ENCODE measurements at regions not wholly inside any gene's neighbourhood (a gene's known extent, or its start where the extent isn't known, plus 50 kb on each side); places are given as distances from the start of the nearest gene placed in this dataset.
A peak's percentile ranks its signal among the peaks of the same experiment; 100 is the strongest.

- DNase-seq (ENCODE audit: low spot score): no peak
These were observed 156.6 kb downstream of the TLR4 start for GRCh38 chr9:117860849-117861248.

- no peak for DNase-seq (ENCODE audit: low spot score)
These were observed 160.3 kb downstream of the TLR4 start for GRCh38 chr9:117864385-117865057.

GRCh38 chr9:117868594-117868993, 164.4 kb downstream of the TLR4 start:
- DNase-seq (ENCODE audit: low spot score): peak; percentile 12

DNA sequence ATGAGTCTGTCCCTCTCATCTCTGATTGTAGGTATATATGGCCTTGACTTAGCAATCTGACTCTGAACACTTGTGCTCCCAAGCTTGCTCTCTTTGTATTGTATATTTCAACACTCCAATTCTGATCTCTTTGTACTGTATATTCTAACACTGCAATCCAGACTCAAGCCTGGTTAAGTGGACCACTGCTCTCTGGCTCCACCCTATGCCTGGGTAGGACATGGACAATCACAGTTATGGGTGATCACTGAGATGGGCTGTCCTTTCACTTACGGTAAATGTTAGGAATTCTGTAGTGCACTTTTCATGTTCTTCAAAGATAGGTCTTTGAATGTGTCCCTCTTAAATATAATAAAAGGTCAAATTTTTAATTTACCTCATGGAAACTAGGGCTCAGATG, 165.1 kb downstream of the TLR4 start:
- no peak for DNase-seq (ENCODE audit: low spot score)

GRCh38 chr9:117869712-117870111, 165.5 kb downstream of the TLR4 start:
- DNase-seq (ENCODE audit: low spot score): no peak

DNA sequence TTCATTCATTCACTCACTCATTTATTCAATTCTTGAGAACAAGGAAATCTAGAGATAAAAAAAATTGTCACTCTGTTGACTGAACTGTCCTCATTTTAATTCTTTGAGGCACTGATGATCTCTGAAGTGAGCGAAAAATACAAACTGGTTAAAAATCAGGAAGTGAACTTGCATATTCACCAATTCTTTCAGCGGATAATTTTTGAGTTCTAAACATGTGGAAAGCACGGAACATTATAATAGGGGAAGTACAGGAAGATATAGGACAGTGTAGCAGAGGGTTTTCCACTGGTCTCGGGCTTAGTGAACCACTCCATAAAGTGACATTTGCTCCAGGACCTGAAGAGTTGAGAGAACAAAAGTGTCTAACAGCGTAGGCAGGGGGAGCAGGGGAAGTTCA, 169.5 kb downstream of the TLR4 start:
- DNase-seq (ENCODE audit: low spot score): no peak

DNA sequence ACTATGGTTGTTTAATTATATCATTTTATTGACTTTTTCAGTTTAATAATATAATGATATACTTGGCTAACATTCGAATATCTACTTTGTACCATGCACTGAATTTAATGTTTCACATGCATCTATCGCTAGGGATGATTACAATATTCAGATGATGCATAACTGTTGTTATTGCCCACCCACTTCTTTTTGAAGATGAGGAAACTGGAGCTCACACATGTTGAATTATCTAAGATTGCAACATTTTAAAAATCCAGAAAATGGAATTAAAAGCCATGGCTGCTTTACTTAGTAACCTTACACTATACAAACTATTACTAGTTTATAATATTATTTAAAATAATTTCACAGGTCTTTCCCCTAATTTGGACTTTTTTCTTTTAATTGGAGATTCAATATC, 171.7 kb downstream of the TLR4 start:
- DNase-seq (ENCODE audit: low spot score): no peak

GRCh38 chr9:117882171-117882570, 178.0 kb downstream of the TLR4 start:
- DNase-seq (ENCODE audit: low spot score): no peak

GRCh38 chr9:117886616-117887015, 182.4 kb downstream of the TLR4 start:
- no peak for DNase-seq (ENCODE audit: low spot score)

- no peak for DNase-seq (ENCODE audit: low spot score)
These were observed 183.2 kb downstream of the TLR4 start for GRCh38 chr9:117887383-117887782.

DNA sequence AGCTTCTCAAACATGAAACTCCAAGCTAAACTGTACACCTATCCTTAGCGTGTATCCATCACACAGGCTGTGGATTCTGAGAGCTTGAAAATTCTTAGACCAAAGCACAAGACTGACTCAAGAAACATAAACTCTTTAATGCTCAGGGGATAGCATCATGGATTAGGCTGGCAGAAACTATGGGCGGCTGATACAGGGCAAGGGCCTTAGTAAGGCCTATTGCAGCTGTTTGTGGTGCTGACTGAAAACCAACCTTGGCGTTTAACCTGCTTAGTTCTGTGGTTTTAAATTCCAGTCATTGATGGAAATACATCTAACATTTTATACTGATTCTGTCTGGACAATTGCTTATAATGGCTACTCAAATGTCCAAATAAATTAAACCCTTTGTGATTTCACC, 183.7 kb downstream of the TLR4 start:
- DNase-seq (ENCODE audit: low spot score): no peak

- no peak for DNase-seq (ENCODE audit: low spot score)
These were observed 199.2 kb downstream of the TLR4 start for GRCh38 chr9:117903453-117903852.

GRCh38 chr9:117906763-117907162, 202.6 kb downstream of the TLR4 start:
- DNase-seq (ENCODE audit: low spot score): no peak

DNA sequence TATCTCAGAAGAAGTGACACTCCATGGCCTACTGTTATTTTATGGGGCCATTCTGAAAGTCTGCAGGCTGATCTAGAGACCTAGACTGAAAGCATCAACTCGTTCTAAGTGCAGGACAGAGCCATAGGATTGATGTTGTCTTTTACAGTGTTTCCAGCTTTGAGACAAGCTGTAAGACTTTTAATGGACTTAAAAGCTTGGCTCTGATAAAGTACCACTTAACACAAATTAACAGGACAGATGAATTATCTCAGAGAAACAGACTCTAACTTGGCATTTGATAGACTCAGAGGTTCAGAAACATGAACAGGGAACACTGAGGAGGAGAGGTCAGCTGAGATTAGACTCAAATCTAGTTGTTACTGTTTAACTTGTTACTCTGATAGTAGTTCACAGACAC, 203.2 kb downstream of the TLR4 start:
- no peak for DNase-seq (ENCODE audit: low spot score)

DNA sequence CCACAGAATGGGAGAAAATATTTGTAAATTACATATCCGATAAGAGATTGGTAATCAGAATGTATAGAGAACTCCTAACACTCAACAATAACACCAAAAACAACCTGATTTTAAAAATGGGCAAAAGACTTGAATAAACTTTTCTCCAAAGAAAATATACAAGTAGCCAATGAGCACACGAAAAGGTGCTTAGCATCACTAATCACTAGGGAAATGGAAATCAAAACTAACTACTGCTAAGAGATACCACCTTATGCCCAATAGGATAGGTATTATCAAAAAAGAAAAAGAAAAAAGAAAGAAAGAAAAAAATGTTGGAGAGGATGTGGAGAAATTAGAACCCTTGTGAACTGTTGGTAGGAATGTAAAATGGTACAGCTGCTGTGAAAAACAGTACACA, 212.1 kb downstream of the TLR4 start:
- no peak for DNase-seq (ENCODE audit: low spot score)

DNA sequence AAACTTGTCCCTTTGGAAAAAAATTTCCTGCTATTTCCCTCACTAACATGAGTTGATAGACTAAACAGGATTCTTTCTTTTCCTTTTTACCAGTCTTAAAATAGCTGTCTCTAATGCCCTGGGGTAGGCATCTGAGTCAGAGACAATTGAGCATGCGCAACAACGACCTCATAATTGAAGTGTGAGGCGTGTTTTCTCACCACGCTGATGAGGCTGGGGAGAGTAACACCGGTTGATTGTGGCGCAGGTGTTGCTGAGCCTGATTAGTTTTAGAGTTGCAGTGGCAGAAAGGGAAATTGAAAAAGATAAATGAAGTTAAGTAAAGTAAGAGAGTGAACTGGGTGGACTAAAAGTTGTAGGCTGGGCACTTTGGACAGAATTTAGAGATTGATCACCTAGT, 213.7 kb downstream of the TLR4 start:
- no peak for DNase-seq (ENCODE audit: low spot score)

DNA sequence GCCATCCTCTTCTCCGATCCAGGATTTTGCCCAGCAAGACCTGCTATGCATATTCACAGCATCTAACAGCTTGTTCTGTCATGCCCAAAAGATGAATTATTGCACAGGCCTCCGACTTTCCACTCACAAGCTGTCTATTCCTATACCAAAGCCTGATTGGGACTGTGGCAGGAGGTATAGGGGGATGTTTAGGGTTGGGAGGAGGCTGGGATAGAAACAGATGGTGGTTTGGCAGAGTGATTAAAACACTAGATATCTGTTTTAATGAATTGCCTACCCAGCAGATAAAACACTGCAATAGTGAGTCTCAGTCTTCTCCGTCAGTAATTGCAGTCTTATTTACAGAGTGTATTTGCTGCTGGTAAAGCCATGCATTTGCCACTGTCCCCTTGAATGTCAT, 215.3 kb downstream of the TLR4 start:
- DNase-seq (ENCODE audit: low spot score): no peak

- no peak for DNase-seq (ENCODE audit: low spot score)
These were observed 221.9 kb downstream of the TLR4 start for GRCh38 chr9:117926031-117926658.

GRCh38 chr9:117927354-117927753, 223.2 kb downstream of the TLR4 start:
- no peak for DNase-seq (ENCODE audit: low spot score)

GRCh38 chr9:117929868-117930267, 225.7 kb downstream of the TLR4 start:
- no peak for DNase-seq (ENCODE audit: low spot score)

- no peak for DNase-seq (ENCODE audit: low spot score)
These were observed 228.4 kb downstream of the TLR4 start for GRCh38 chr9:117932585-117932984.

DNA sequence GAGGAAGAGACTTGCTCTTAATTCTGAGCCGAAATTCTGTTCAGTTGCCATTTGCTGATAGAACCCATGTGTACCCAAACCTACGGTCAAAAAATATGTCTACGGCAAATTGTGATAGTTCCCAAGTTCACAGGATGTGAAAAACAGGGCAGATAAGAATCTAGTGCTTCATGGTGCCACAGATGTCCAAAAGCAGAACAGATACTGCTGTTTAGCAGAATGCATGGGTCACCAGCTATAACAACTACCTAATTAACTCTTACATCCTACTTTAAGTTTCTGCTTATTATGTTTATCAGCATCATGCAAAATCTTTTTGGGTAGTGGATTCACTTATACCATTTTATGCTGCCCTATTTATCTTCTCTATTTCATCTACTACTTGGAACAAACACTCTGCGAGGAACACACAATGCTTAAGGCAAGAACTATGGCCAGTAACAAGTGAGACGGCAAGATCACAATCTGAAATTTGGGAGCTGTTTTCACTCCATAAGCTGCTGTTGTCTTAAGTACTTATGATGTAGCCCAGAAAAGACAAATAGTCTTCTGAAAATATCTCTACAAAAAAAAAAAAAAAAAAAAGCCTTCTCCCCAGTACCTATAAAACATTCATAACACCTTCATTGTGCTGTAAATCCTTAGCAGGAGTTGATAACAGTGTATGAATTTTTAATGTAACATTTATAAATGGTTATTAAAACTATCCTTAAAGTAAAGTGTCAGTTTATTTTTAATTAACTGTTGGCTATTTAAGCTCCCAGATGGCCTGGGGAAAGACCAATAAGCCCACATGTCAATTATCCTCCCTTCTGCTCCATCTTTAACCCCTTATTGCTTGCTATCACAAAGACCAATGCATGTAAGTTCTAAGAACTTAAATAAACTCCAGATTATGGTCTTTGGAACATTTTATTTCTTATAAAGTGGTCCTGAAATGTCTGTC, 232.3 kb downstream of the TLR4 start:
- DNase-seq (ENCODE audit: low spot score): no peak

DNA sequence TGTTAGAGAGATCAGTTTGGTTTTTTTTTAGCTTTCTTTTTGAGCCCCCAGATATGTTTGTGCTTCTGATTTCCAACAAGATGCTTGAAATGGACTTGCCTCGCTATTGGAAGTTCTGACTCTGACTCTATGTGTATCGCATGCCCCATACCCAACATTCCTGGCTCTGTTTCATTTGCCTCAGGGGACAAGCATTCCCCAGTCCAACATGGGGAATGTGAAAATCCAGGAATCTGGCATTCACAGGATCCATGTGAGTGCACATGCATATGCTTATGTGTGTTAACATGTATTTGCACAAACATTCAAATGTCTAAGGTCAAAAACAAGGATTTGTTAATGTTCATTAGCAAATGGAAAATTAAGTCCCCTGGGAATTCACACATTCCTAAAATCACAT, 233.9 kb downstream of the TLR4 start:
- DNase-seq (ENCODE audit: low spot score): no peak

Measured in D341Med (cell line).